ENCODE measurements at regions not wholly inside any gene's neighbourhood (a gene's known extent, or its start where the extent isn't known, plus 50 kb on each side); places are given as distances from the start of the nearest gene placed in this dataset.

GRCh38 chr13:37385956-37386670 is 212.5 kb downstream of the POSTN start:
- TF ChIP-seq CTCF (tag by site-specific recombination; IDR thresholded peaks at IDR 0.05) (no peak), ZNF362 (tag by site-specific recombination; IDR thresholded peaks at IDR 0.05) (no peak), TCF7L2 (IDR thresholded peaks at IDR 0.05; ENCODE audit: borderline replicate concordance, low read depth, low read length) (no peak), ZNF132 (tag by site-specific recombination; IDR thresholded peaks at IDR 0.05; ENCODE audit: borderline replicate concordance) (no peak), ZNF324 (tag by site-specific recombination; IDR thresholded peaks at IDR 0.05) (no peak), ZFHX2 (tag by site-specific recombination; conservative IDR thresholded peaks at IDR 0.05) (no peak), ZBTB48 (tag by site-specific recombination; IDR thresholded peaks at IDR 0.05) (no peak), ZNF266 (tag by site-specific recombination; IDR thresholded peaks at IDR 0.05; ENCODE audit: low read depth) (no peak), ZNF311 (tag by site-specific recombination; IDR thresholded peaks at IDR 0.05; ENCODE audit: borderline replicate concordance) (no peak), SP2 (tag by site-specific recombination; IDR thresholded peaks at IDR 0.05) (no peak), REPIN1 (tag by site-specific recombination; IDR thresholded peaks at IDR 0.05; ENCODE audit: low read depth) (no peak), ZNF37A (tag by site-specific recombination; IDR thresholded peaks at IDR 0.05) (no peak)
- TF ChIP-seq, protein P1, sequence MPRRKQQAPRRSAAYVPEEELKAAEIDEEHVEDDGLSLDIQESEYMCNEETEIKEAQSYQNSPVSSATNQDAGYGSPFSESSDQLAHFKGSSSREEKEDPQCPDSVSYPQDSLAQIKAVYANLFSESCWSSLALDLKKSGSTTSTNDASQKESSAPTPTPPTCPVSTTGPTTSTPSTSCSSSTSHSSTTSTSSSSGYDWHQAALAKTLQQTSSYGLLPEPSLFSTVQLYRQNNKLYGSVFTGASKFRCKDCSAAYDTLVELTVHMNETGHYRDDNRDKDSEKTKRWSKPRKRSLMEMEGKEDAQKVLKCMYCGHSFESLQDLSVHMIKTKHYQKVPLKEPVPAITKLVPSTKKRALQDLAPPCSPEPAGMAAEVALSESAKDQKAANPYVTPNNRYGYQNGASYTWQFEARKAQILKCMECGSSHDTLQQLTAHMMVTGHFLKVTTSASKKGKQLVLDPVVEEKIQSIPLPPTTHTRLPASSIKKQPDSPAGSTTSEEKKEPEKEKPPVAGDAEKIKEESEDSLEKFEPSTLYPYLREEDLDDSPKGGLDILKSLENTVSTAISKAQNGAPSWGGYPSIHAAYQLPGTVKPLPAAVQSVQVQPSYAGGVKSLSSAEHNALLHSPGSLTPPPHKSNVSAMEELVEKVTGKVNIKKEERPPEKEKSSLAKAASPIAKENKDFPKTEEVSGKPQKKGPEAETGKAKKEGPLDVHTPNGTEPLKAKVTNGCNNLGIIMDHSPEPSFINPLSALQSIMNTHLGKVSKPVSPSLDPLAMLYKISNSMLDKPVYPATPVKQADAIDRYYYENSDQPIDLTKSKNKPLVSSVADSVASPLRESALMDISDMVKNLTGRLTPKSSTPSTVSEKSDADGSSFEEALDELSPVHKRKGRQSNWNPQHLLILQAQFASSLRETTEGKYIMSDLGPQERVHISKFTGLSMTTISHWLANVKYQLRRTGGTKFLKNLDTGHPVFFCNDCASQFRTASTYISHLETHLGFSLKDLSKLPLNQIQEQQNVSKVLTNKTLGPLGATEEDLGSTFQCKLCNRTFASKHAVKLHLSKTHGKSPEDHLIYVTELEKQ (tag by site-specific recombination; IDR thresholded peaks at IDR 0.05; ENCODE audit: borderline replicate concordance): no peak
- TF ChIP-seq, protein P2, sequence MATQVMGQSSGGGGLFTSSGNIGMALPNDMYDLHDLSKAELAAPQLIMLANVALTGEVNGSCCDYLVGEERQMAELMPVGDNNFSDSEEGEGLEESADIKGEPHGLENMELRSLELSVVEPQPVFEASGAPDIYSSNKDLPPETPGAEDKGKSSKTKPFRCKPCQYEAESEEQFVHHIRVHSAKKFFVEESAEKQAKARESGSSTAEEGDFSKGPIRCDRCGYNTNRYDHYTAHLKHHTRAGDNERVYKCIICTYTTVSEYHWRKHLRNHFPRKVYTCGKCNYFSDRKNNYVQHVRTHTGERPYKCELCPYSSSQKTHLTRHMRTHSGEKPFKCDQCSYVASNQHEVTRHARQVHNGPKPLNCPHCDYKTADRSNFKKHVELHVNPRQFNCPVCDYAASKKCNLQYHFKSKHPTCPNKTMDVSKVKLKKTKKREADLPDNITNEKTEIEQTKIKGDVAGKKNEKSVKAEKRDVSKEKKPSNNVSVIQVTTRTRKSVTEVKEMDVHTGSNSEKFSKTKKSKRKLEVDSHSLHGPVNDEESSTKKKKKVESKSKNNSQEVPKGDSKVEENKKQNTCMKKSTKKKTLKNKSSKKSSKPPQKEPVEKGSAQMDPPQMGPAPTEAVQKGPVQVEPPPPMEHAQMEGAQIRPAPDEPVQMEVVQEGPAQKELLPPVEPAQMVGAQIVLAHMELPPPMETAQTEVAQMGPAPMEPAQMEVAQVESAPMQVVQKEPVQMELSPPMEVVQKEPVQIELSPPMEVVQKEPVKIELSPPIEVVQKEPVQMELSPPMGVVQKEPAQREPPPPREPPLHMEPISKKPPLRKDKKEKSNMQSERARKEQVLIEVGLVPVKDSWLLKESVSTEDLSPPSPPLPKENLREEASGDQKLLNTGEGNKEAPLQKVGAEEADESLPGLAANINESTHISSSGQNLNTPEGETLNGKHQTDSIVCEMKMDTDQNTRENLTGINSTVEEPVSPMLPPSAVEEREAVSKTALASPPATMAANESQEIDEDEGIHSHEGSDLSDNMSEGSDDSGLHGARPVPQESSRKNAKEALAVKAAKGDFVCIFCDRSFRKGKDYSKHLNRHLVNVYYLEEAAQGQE (tag by site-specific recombination; IDR thresholded peaks at IDR 0.05): no peak

Measured in HEK293 (cell line).